H9 (cell line): ENCODE measurements at regions not wholly inside any gene's neighbourhood (a gene's known extent, or its start where the extent isn't known, plus 50 kb on each side); places are given as distances from the start of the nearest gene placed in this dataset.

Source experiments
- DNase-seq: peaks from one replicate; pipeline ENCODE4 v3.0.0-alpha.2; 2017
- H2AFZ ChIP-seq: one replicate; pipeline ENCODE4 v1.6.1; 2013; ENCODE audit warnings: mild to moderate bottlenecking, low read length, control low read depth, moderate library complexity
- H2AK5ac ChIP-seq: 2 replicates; pipeline ENCODE4 v1.6.1; 2013; ENCODE audit warnings: low read length, control low read depth, mixed read lengths; ENCODE audit not compliant: insufficient read length
- H2BK120ac ChIP-seq: one replicate; pipeline ENCODE4 v1.6.1; 2013; ENCODE audit warnings: low read depth, mild to moderate bottlenecking, low read length, control low read depth, inconsistent platforms; ENCODE audit not compliant: poor library complexity, severe bottlenecking
- H2BK12ac ChIP-seq: 2 replicates; pipeline ENCODE4 v1.6.1; 2013; ENCODE audit warnings: low read length, control low read depth, mixed read lengths, low read depth; ENCODE audit not compliant: insufficient read length
- H2BK15ac ChIP-seq: 2 replicates; pipeline ENCODE4 v1.6.1; 2013; ENCODE audit warnings: low read depth, low read length, control low read depth
- H2BK20ac ChIP-seq: one replicate; pipeline ENCODE4 v1.6.1; 2013; ENCODE audit warnings: low read depth, mild to moderate bottlenecking, low read length, control low read depth, inconsistent platforms; ENCODE audit not compliant: poor library complexity, severe bottlenecking
- H2BK5ac ChIP-seq: 2 replicates; pipeline ENCODE4 v1.6.1; 2013; ENCODE audit warnings: low read length, control low read depth, mixed read lengths; ENCODE audit not compliant: insufficient read length
- H3K14ac ChIP-seq: 2 replicates; pipeline ENCODE4 v1.6.1; 2013; ENCODE audit warnings: low read length, control low read depth; ENCODE audit not compliant: insufficient read depth
- H3K18ac ChIP-seq: 2 replicates; pipeline ENCODE4 v1.6.1; 2013; ENCODE audit warnings: low read depth, mild to moderate bottlenecking, mixed read lengths, low read length, control low read depth; ENCODE audit not compliant: insufficient read length
- H3K23ac ChIP-seq: 2 replicates; pipeline ENCODE4 v1.6.1; 2013; ENCODE audit warnings: low read length, control low read depth, mixed read lengths, low read depth; ENCODE audit not compliant: insufficient read length
- H3K23me2 ChIP-seq: 2 replicates; pipeline ENCODE4 v1.6.1; 2013; ENCODE audit warnings: low read depth, mild to moderate bottlenecking, mixed read lengths, low read length, control low read depth; ENCODE audit not compliant: insufficient read length, poor library complexity, severe bottlenecking
- H3K27ac ChIP-seq: 2 replicates; pipeline ENCODE4 v1.5.1; 2013; ENCODE audit warnings: low read length, control low read depth, mixed read lengths, low read depth; ENCODE audit not compliant: insufficient read length
- H3K27me3 ChIP-seq: 2 replicates; pipeline ENCODE4 v1.6.1; 2013; ENCODE audit warnings: low read length, control low read depth, inconsistent platforms; ENCODE audit not compliant: insufficient read depth
- H3K4ac ChIP-seq: 2 replicates; pipeline ENCODE4 v1.6.1; 2013; ENCODE audit warnings: low read depth, mild to moderate bottlenecking, control low read depth, inconsistent platforms, low read length, moderate library complexity
- H3K4me1 ChIP-seq: 2 replicates; pipeline ENCODE4 v1.6.1; 2013; ENCODE audit warnings: low read length, control low read depth, inconsistent platforms; ENCODE audit not compliant: insufficient read depth
- H3K4me2 ChIP-seq: 2 replicates; pipeline ENCODE4 v1.6.1; 2013; ENCODE audit warnings: low read length, control low read depth, mixed read lengths; ENCODE audit not compliant: insufficient read length, insufficient read depth
- H3K56ac ChIP-seq: 2 replicates; pipeline ENCODE4 v1.6.1; 2013; ENCODE audit warnings: low read depth, mild to moderate bottlenecking, mixed read lengths, low read length, control low read depth; ENCODE audit not compliant: insufficient read length
- H3K79me1 ChIP-seq: 2 replicates; pipeline ENCODE4 v1.6.1; 2013; ENCODE audit warnings: low read depth, mild to moderate bottlenecking, moderate library complexity, low read length, control low read depth, inconsistent platforms; ENCODE audit not compliant: insufficient read depth, poor library complexity, severe bottlenecking
- H3K79me2 ChIP-seq: 2 replicates; pipeline ENCODE4 v1.6.1; 2013; ENCODE audit warnings: low read length, control low read depth, inconsistent platforms; ENCODE audit not compliant: insufficient read depth
- H3K9ac ChIP-seq: 2 replicates; pipeline ENCODE4 v1.6.1; 2013; ENCODE audit warnings: low read length, control low read depth, mixed read lengths; ENCODE audit not compliant: insufficient read length; ENCODE audit errors: extremely low read depth
- H3K9me3 ChIP-seq: one replicate; pipeline ENCODE4 v1.6.1; 2013; ENCODE audit warnings: low read depth, low read length, inconsistent platforms; ENCODE audit not compliant: control insufficient read depth
- H3T11ph ChIP-seq: one replicate; pipeline ENCODE4 v1.6.1; 2013; ENCODE audit warnings: mild to moderate bottlenecking, low read length, control low read depth, inconsistent platforms
- H4K20me1 ChIP-seq: one replicate; pipeline ENCODE4 v1.6.1; 2013; ENCODE audit not compliant: control insufficient read depth, insufficient read length, insufficient read depth
- H4K5ac ChIP-seq: 2 replicates; pipeline ENCODE4 v1.6.1; 2013; ENCODE audit warnings: low read depth, mild to moderate bottlenecking, mixed read lengths, low read length, control low read depth; ENCODE audit not compliant: insufficient read length
- H4K8ac ChIP-seq: replicated peaks from 2 replicates; pipeline ENCODE4 v1.6.1; 2013; ENCODE audit warnings: low read length, control low read depth, mixed read lengths, low read depth; ENCODE audit not compliant: insufficient read length
- H4K91ac ChIP-seq: 2 replicates; pipeline ENCODE4 v1.6.1; 2013; ENCODE audit warnings: low read depth, mild to moderate bottlenecking, moderate library complexity, mixed read lengths, low read length, control low read depth; ENCODE audit not compliant: insufficient read length
- H3K27ac Mint-ChIP-seq, 3 experiments: 2 replicates in 2 of 3; 3 replicates in 1 of 3; pipeline ENCODE4 v1.8.0; 2020 to 2021; ENCODE audit warnings: mixed read lengths in 3 of 3, mild to moderate bottlenecking in 1 of 3, moderate library complexity in 1 of 3
- H3K27me3 Mint-ChIP-seq: 2 replicates; pipeline ENCODE4 v1.8.0; 2021; ENCODE audit warnings: low read depth, mild to moderate bottlenecking, moderate library complexity, mixed read lengths
- H3K36me3 Mint-ChIP-seq, 3 experiments: 2 replicates in 2 of 3; 3 replicates in 1 of 3; pipeline ENCODE4 v1.8.0; 2020 to 2021; ENCODE audit warnings: low read depth in 3 of 3, mixed read lengths in 3 of 3; ENCODE audit not compliant: insufficient read depth in 1 of 3
- H3K4me1 Mint-ChIP-seq, 2 experiments: 2 replicates each; pipeline ENCODE4 v1.8.0; 2020; ENCODE audit warnings: mixed read lengths in 2 of 2
- H3K4me3 Mint-ChIP-seq, 2 experiments: 2 replicates in 1 of 2; 3 replicates in 1 of 2; pipeline ENCODE4 v1.8.0; 2020 to 2021; ENCODE audit warnings: mild to moderate bottlenecking in 2 of 2, mixed read lengths in 2 of 2, moderate library complexity in 1 of 2
- H3K9me3 Mint-ChIP-seq, 2 experiments: 2 replicates in 1 of 2; 3 replicates in 1 of 2; pipeline ENCODE4 v1.8.0; 2020; ENCODE audit warnings: mild to moderate bottlenecking in 2 of 2, mixed read lengths in 2 of 2, moderate library complexity in 1 of 2
- WGBS: extraction: QIAGEN DNeasy Blood & Tissue Kit; methylation state at CpG from one replicate; pipeline ENCODE4 v1.1.7; 2013; ENCODE audit warnings: missing lambda C conversion rate, low lambda C conversion rate, mixed read lengths; ENCODE audit not compliant: insufficient read length; ENCODE audit errors: extremely low coverage; 5-methylcytosine and 5-hydroxymethylcytosine counted together
- TF ChIP-seq, protein P1 (sequence below): fragments of 200-600 bp; sonication (generic); conservative IDR thresholded peaks from 3 replicates; pipeline ENCODE4 v1.8.0; 2021; ENCODE audit warnings: antibody characterized with exemption, mild to moderate bottlenecking

DNA sequence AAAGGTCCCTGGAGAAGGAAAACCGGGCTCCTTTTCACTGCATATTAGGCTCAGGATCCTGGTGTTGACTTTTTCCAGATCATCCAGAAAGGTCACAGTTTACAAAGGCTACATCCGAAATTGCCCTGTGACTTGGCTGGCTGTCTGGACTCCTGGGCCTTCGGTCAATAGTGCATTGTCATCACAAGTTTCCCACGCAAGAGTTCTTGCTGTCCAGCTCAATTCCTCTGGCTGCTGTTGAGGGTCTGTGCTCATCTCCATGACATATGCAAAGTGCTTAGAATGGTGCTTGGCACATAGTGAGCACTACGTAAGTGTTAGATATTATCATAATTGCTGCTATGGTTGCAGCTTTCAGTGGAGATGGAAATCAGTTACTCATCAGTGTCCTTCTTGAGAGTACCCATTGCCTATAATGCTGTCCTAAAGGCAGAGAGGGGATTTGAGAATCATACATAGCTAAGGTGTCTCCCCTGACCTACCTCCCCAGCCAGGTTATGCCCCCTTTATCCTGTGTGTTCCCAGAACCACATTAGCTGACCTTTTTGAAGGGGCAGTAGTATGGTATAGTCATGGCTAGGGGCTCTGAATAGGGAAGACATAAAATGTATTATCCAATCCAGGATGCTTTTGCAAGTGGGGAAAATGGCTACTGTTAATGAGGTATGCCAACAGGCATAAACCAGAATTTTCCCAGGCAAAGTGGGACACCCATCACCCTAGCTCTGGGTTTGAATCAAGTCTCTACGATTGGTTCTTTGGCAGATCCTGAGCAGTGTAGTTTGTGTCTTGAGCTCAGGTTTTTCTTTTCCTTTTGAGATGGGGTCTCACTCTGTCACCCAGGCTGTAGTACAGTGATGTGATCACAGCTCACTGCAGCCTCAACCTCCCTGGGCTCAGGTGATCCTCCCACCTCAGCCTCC lies 132.0 kb upstream of the CCND2 start:
- Mint-ChIP-seq H3K27me3 (peaks cover 15% of the 10 kb centered on the region), H3K4me3 (no peak overlapping the region), H3K4me1 (peaks cover 36 to 40% of the 10 kb centered on the region in 2 experiments), H3K36me3 (peaks cover 2 to 12% (median 6%) of the 10 kb centered on the region in 3 experiments; a peak in 5 of 7 replicates), H3K9me3 (peaks cover 10 to 12% of the 10 kb centered on the region in 2 experiments), H3K27ac (no peak overlapping the region; a peak in 1 of 7 replicates)
- DNase-seq: peak; percentile 25
- H3K79me1 ChIP-seq: no peaks in the 10 kb centered on the region
- no peak overlapping the region for H3T11ph ChIP-seq
- no peak overlapping the region for H4K91ac ChIP-seq
- H3K56ac ChIP-seq: no peak overlapping the region
- H2BK15ac ChIP-seq: no peak overlapping the region
- no peak overlapping the region for H2AFZ ChIP-seq
- H2BK5ac ChIP-seq: no peak overlapping the region
- no peak overlapping the region for H4K8ac ChIP-seq
- H3K9ac ChIP-seq: no peak overlapping the region
- no peaks in the 10 kb centered on the region for H3K27me3 ChIP-seq
- no peaks in the 10 kb centered on the region for H3K79me2 ChIP-seq
- H3K27ac ChIP-seq: no peak overlapping the region
- H4K20me1 ChIP-seq: no peaks in the 10 kb centered on the region
- no peak overlapping the region for H3K18ac ChIP-seq
- no peaks in the 10 kb centered on the region for H3K9me3 ChIP-seq
- no peak overlapping the region for H2BK120ac ChIP-seq
- no peak overlapping the region for H2BK12ac ChIP-seq
- no CpG with 5 or more reads among the region's 6 CpGs for WGBS
- H3K4ac ChIP-seq: no peak overlapping the region
- H3K4me1 ChIP-seq: peaks cover 11% of the 10 kb centered on the region; the same call in 1 of the 2 replicates
- H2BK20ac ChIP-seq: no peak overlapping the region
- H3K23ac ChIP-seq: no peak overlapping the region
- TF ChIP-seq, protein P1, sequence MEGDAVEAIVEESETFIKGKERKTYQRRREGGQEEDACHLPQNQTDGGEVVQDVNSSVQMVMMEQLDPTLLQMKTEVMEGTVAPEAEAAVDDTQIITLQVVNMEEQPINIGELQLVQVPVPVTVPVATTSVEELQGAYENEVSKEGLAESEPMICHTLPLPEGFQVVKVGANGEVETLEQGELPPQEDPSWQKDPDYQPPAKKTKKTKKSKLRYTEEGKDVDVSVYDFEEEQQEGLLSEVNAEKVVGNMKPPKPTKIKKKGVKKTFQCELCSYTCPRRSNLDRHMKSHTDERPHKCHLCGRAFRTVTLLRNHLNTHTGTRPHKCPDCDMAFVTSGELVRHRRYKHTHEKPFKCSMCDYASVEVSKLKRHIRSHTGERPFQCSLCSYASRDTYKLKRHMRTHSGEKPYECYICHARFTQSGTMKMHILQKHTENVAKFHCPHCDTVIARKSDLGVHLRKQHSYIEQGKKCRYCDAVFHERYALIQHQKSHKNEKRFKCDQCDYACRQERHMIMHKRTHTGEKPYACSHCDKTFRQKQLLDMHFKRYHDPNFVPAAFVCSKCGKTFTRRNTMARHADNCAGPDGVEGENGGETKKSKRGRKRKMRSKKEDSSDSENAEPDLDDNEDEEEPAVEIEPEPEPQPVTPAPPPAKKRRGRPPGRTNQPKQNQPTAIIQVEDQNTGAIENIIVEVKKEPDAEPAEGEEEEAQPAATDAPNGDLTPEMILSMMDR: no peak
- no peaks in the 10 kb centered on the region for H3K23me2 ChIP-seq
- H2AK5ac ChIP-seq: no peak overlapping the region
- H3K14ac ChIP-seq: no peak overlapping the region
- no peak overlapping the region for H3K4me2 ChIP-seq
- H4K5ac ChIP-seq: no peak overlapping the region
